ENCODE measurements at regions not wholly inside any gene's neighbourhood (a gene's known extent, or its start where the extent isn't known, plus 50 kb on each side); places are given as distances from the start of the nearest gene placed in this dataset.

DNA sequence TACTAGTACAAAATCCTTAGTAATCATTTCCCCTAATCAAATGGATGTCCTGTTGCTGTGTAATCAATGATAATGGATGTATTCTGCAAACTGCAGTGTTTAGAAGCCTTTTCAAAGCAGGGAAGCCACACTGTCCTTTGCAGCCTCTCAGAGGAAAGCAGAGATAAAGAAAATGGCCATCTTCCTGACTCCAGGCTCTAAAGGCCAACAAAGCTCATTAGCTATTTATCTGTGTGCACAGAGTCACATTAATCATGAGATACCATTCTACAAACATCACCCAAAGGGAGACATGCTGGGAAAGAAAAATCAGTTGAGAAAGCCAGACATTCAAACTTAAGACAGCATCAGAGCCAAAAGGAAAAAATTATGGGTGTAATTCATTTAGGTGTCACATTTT is 165.0 kb downstream of the RAD51AP2 start:
- TF ChIP-seq SRF (IDR thresholded peaks at IDR 0.05; ENCODE audit: low read depth in 2 of 2, low read length in 2 of 2), result no peak
- no peak for TF ChIP-seq POLR2AphosphoS5 (IDR thresholded peaks at IDR 0.05; ENCODE audit: low read length)
- TF ChIP-seq TARDBP (IDR thresholded peaks at IDR 0.05; ENCODE audit: borderline replicate concordance), result no peak
- no peak for TF ChIP-seq TAF1 (IDR thresholded peaks at IDR 0.05; ENCODE audit: borderline replicate concordance, low read depth, low read length)
- no peak for TF ChIP-seq EGR1 (IDR thresholded peaks at IDR 0.05; ENCODE audit: borderline replicate concordance in 1 of 2, low read depth in 2 of 2, low read length in 2 of 2)
